GM08714 (cell line): ENCODE measurements at regions not wholly inside any gene's neighbourhood (a gene's known extent, or its start where the extent isn't known, plus 50 kb on each side); places are given as distances from the start of the nearest gene placed in this dataset.

Experiments
- H3K4me3 ChIP-seq: fragments of 200-500 bp; sonication (Bioruptor generic); 2 replicates; pipeline ENCODE4 v1.5.1; 2014; ENCODE audit warnings: mild to moderate bottlenecking, low read length, inconsistent platforms
- ZNF274 ChIP-seq: IDR thresholded peaks from 2 replicates; pipeline ENCODE4 v1.6.1; 2012; ENCODE audit warnings: mild to moderate bottlenecking, low read depth, low read length

DNA sequence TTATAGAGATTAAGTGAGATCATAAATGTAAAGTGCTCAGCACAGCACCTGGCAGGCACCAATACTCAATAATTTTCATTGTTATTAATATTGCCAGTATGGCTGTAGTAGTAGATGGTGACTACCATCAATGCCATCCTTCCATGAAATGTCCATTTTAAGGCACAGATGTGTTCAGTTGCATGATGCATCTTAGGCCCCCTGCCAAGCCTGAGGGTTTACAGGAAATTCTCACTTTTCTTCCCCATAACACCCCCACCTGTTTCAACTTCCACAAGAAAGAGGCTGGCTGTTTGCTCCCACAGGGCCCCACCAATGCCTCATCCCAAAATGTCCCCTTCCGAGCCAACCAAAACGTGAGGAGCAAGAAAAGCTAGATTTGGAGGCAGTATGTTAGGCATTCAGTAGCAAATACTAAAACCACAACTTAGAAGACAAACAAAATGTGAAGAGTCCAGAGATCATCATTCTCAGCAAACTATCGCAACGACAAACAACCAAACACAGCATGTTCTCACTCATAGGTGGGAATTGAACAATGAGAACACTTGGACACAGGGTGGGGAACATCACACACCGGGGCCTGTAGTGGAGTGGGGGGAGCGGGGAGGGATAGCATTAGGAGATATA, 110.6 kb upstream of the NHSL1 start:
- no peak for TF ChIP-seq ZNF274
- H3K4me3 ChIP-seq, result no peak overlapping the region

DNA sequence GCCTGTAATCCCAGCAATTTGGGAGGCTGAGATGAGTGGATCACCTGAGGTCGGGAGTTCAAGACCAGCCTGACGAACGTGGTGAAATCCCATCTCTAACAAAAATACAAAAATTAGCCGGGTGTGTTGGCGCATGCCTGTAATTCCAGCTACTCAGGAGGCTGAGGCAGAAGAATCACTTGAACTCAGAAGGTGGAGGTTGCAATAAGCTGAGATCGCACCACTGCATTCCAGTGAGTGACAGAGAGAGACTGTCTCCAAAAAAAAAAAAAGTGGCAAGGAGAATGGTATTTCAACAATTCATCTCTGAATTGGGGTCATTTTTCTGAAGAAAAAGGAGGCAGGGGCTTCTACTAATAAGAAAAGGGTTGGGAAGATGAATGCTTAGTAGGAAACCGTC, 111.5 kb upstream of the NHSL1 start:
- H3K4me3 ChIP-seq, result no peak overlapping the region
- no peak for TF ChIP-seq ZNF274

- TF ChIP-seq ZNF274, result no peak
- H3K4me3 ChIP-seq, result no peak overlapping the region
Measured at GRCh38 chr6:138614151-138614550, 114.9 kb upstream of the NHSL1 start.

GRCh38 chr6:138618168-138618567, 118.9 kb upstream of the NHSL1 start:
- no peak for TF ChIP-seq ZNF274
- no peak overlapping the region for H3K4me3 ChIP-seq

DNA sequence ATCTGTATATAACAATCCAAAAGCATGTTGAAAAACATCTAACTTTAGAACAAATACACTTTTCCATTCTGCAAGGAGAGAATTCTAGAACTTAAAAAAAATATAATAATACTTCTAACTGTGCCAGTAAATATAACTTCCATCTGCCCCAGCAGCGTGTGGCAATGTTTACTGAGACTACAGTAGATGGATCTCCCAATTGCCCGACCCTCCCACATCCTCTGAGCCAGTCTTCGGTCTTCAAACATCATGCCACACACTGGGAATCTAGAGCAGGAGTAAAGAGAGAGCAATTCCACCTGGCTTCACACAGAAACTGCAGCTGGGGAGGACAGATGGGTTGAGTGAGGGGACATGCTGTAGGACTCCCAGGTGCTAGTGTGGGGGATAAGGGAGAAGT, 121.3 kb upstream of the NHSL1 start:
- TF ChIP-seq ZNF274, result no peak
- H3K4me3 ChIP-seq, result no peak overlapping the region

DNA sequence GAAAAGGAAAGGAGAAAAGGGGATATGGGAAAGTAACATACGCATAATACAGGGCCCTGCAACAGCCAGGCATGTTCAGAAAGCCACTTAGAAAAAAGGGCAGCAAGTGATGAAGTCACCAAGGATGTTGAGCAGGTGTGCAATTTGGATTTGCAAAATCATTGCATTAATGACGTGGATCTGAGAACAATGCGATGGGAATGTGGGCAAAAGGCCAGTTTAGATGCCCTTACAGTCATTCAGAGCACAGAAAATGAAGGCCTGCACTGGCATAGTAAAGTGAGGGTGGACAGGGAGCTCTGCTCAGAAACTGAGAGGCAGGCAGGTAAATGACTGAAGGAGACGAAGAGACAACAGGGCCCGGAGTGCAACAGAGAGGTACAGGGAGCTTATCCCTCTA, 123.7 kb upstream of the NHSL1 start:
- TF ChIP-seq ZNF274, result no peak

GRCh38 chr6:138631566-138631965, 132.3 kb upstream of the NHSL1 start:
- TF ChIP-seq ZNF274, result no peak
- no peak overlapping the region for H3K4me3 ChIP-seq

More for the DNA sequence above, 123.7 kb upstream of the NHSL1 start:
- no peak overlapping the region for H3K4me3 ChIP-seq

- no peak overlapping the region for H3K4me3 ChIP-seq
- no peak for TF ChIP-seq ZNF274
Measured at GRCh38 chr6:138637822-138638221, 135.7 kb upstream of the CCDC28A start.

- peak overlapping the region; percentile 39; the same call in 1 of the 2 replicates for H3K4me3 ChIP-seq
- TF ChIP-seq ZNF274, result no peak
Measured at GRCh38 chr6:138638604-138639003, 135.0 kb upstream of the CCDC28A start.

DNA sequence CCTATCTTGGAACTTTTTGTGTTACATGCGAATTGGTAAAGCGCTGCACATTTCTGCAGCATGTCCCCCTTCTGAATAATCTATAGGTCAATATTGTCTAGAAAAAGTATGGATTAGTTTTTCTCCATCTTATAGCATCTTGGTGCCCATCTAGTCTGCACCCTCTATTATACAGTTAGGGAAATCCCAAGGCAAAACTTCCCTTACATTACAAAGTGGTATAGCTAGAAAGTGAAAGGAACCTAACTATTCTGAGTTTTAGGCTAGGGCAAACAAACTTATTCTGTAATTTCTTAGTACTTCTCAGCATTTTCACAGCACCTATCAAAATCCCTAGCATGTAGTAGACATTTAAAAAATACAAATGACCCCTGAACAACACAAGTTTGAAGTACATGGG, 133.5 kb upstream of the CCDC28A start:
- TF ChIP-seq ZNF274, result no peak
- H3K4me3 ChIP-seq, result no peak overlapping the region

DNA sequence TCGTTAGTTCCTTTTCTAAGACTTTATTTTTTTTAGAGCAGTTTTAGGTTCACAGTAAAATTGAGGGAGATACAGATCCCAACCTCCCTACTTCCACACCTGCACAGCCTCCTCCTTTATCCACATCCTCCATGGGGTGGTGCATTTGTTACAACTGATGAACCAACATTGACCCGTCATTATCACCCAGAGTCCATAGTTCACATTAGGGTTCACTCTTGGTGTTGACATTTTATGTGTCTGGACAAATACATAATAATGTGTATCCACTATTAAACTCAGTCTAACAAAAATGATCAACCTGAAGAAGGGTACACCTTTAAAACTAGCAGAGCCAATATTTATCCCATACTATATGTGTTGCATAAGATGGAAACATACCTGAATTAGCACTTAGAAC, 130.4 kb upstream of the CCDC28A start:
- TF ChIP-seq ZNF274, result no peak

DNA sequence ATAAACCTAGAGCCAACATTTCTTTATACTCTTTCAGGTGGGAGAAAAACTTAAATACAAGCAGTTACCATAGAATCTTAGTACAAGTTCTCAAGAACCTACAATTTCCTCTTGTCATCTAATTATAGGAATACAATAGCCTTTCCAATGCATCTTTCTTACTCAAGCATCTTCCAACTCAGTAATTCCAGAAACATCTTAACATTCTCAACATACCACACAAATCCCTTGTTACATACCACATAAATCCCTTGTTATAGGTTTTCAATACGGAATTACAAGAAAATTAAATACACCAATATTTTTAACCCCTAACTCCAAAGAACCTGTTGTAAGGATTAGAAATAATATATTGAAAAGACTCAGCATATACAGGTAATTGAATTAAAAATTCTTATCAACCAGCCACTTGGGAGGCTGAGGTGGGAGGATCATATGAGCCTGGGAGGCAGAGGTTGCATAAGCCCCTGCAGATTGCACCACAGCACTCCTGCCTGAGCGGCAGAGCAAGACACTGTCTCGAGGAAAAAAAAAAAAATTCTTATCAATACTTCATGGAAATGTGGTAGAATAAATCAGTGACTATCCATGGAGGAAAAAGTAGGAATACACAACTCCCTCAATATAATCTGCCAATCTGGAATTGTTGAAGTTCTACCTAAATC, 127.5 kb upstream of the CCDC28A start:
- no peak overlapping the region for H3K4me3 ChIP-seq
- no peak for TF ChIP-seq ZNF274

More for the DNA sequence above, 130.4 kb upstream of the CCDC28A start:
- H3K4me3 ChIP-seq, result no peak overlapping the region

DNA sequence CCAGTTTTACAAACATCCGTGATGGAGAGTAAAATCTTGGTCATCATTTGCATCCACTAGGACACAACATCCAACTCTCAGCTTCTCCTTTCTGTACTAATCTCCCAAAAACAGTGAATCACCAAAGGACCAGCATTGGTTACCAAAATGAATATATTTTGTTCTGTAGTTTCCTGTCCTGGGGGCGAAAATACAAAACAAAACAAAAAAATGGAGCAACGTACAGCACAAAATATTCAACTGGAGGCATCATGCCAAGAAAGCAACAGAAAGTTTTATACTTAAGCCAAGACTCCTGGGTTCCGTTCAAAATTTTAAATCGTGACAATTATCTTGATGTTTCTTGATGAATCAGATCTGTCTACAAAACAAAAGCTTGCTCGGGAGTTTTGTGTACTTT, 126.6 kb upstream of the CCDC28A start:
- H3K4me3 ChIP-seq, result no peak overlapping the region
- no peak for TF ChIP-seq ZNF274

DNA sequence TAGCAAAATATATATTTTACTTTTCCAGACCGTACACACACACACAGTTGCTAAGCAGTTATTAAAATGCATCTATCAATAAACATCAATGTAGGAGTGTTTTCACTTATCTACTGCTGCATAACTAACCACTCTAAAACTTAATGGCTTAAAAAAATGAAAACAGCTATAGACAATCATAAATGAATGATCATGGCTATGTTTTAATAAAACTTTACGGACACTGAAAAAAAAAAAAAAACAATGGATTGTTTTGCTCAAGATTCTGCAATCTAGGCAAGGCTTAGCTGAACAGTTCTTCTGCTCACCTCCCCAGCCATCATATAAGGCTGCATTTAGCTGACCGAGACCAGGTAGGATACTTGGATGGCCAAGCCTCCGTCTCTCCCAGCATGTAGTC, 125.4 kb upstream of the CCDC28A start:
- no peak overlapping the region for H3K4me3 ChIP-seq
- TF ChIP-seq ZNF274, result no peak

DNA sequence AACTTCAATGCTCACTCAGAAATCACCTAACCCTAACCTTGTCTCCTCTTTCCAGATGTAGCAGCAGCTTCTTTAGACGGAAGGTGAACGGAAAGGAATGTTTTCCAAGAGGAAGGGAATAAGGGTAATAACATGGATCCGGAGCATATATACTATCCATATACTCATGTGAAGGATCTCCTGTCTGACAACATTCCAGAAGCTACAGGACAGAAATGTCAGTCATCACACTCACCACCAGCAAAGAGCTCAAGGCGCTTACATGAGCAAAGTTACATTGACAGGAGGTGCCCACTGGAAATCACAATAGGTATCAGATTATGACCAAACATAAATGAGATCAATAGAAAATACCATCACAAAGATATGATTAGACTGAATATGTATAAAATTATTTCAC, 122.1 kb upstream of the CCDC28A start:
- no peak overlapping the region for H3K4me3 ChIP-seq

GRCh38 chr6:138652824-138653223, 120.7 kb upstream of the CCDC28A start:
- no peak overlapping the region for H3K4me3 ChIP-seq
- TF ChIP-seq ZNF274, result no peak

More for the DNA sequence above, 122.1 kb upstream of the CCDC28A start:
- no peak for TF ChIP-seq ZNF274
